Epithelial cell of esophagus (primary cell): ENCODE measurements at regions not wholly inside any gene's neighbourhood (a gene's known extent, or its start where the extent isn't known, plus 50 kb on each side); places are given as distances from the start of the nearest gene placed in this dataset.

ENCODE experiments used
- DNase-seq: peaks from one replicate; pipeline ENCODE4 v3.0.0; 2010; ENCODE audit warnings: low read depth
- H3K4me3 ChIP-seq: 2 replicates; pipeline ENCODE4 v1.5.1; 2011; ENCODE audit warnings: mild to moderate bottlenecking, low read length, control low read depth
- CTCF ChIP-seq: IDR thresholded peaks from 2 replicates; pipeline ENCODE4 v1.5.1; 2011; ENCODE audit warnings: low read depth, mild to moderate bottlenecking, low read length, control low read depth, inconsistent platforms; ENCODE audit not compliant: insufficient read depth; ENCODE audit errors: missing control alignments

GRCh38 chr6:90660931-90661330 lies 74.1 kb upstream of the MAP3K7 start:
- H3K4me3 ChIP-seq = no peak overlapping the region
- no peak for DNase-seq
- no peak for TF ChIP-seq CTCF

GRCh38 chr6:90658497-90658896 lies 71.6 kb upstream of the MAP3K7 start:
- TF ChIP-seq CTCF = no peak
- no peak overlapping the region for H3K4me3 ChIP-seq
- DNase-seq = no peak

- DNase-seq = no peak
- H3K4me3 ChIP-seq = no peak overlapping the region
- TF ChIP-seq CTCF = no peak
Measured at GRCh38 chr6:90656325-90656724, 69.5 kb upstream of the MAP3K7 start.

- H3K4me3 ChIP-seq = no peak overlapping the region
- TF ChIP-seq CTCF = no peak
- DNase-seq = no peak
Measured at GRCh38 chr6:90654806-90655205, 67.9 kb upstream of the MAP3K7 start.

GRCh38 chr6:90654166-90654565 lies 67.3 kb upstream of the MAP3K7 start:
- TF ChIP-seq CTCF = no peak
- DNase-seq = no peak
- no peak overlapping the region for H3K4me3 ChIP-seq

GRCh38 chr6:90653750-90654149 lies 66.9 kb upstream of the MAP3K7 start:
- DNase-seq = no peak
- no peak for TF ChIP-seq CTCF
- H3K4me3 ChIP-seq = no peak overlapping the region

- TF ChIP-seq CTCF = no peak
- H3K4me3 ChIP-seq = no peak overlapping the region
- no peak for DNase-seq
Measured at GRCh38 chr6:90650041-90650940, 63.4 kb upstream of the MAP3K7 start.
